K562 (cell line): ENCODE measurements at regions not wholly inside any gene's neighbourhood (a gene's known extent, or its start where the extent isn't known, plus 50 kb on each side); places are given as distances from the start of the nearest gene placed in this dataset.

Experiments used
- ATAC-seq: fragments of 200-7000 bp; cut with Tn5 transposase; 3 replicates; pipeline ENCODE4 v1.9.1; 2020; ENCODE audit warnings: moderate library complexity
- BruUV-seq: library from RNA; stranded (reverse); fragments of 400-500 nt; replicated peaks from 2 replicates; lab custom pipeline; 2021; lab: Mats Ljungman, UMichigan
- CTCF ChIA-PET: fragments of 300-600 bp; formaldehyde crosslinking; extraction: SDS; loops from one replicate; lab custom pipeline; 2021; ENCODE audit warnings: low intra/inter-chr PET ratio; lab: Yijun Ruan, JAX
- POLR2A ChIA-PET: fragments of 300-600, 350-650 bp; sonication (Branson Sonifier 250); formaldehyde crosslinking; extraction: SDS; loops from one replicate; lab custom pipeline; 2021; ENCODE audit warnings: antibody characterized with exemption, inconsistent platforms; lab: Yijun Ruan, JAX
- DNase-seq, 4 experiments: peaks; one replicate each; pipeline versions ENCODE4 v3.0.0 to v3.0.0-alpha.2; 2011 to 2018; ENCODE audit warnings: low spot score in 3 of 4, mixed read lengths in 3 of 4; ENCODE audit errors: extremely low read depth in 1 of 4
- FAIRE-seq: peaks from 2 replicates; lab custom pipeline; 2011; peaks lifted over from hg19 to GRCh38; lab: Jason Lieb, UNC
- H2AFZ ChIP-seq: 2 replicates; pipeline ENCODE4 v1.6.0; 2011; ENCODE audit warnings: low read depth, low read length, control low read depth, inconsistent platforms
- H3K27ac ChIP-seq: fragments of 200-600 bp; 3 replicates; pipeline ENCODE4 v1.8.0; 2011; ENCODE audit warnings: low read depth, mild to moderate bottlenecking, control low read depth, inconsistent platforms, low read length, moderate library complexity, mixed read lengths; ENCODE audit errors: extremely low read depth
- H3K27me3 ChIP-seq, 2 experiments: fragments of 300-600 bp in 1 of 2; 2 replicates in 1 of 2; 3 replicates in 1 of 2; pipeline versions ENCODE4 v1.6.0 to v1.8.0; 2011; ENCODE audit warnings: inconsistent platforms in 2 of 2, low read length in 2 of 2, mild to moderate bottlenecking in 1 of 2, mixed read lengths in 1 of 2, moderate library complexity in 1 of 2; ENCODE audit not compliant: control insufficient read depth in 2 of 2, insufficient read depth in 2 of 2
- H3K36me3 ChIP-seq: fragments of 300-600 bp; 3 replicates; pipeline ENCODE4 v1.8.0; 2011; ENCODE audit warnings: mild to moderate bottlenecking, low read length, inconsistent platforms; ENCODE audit not compliant: control insufficient read depth, insufficient read depth
- H3K4me1 ChIP-seq, 2 experiments: fragments of 200-600 bp in 1 of 2; replicated peaks in 1 of 2; 2 replicates in 1 of 2; 3 replicates in 1 of 2; pipeline versions ENCODE4 v1.5.1 to v1.8.0; 2011; ENCODE audit warnings: inconsistent platforms in 2 of 2, low read length in 2 of 2, mild to moderate bottlenecking in 1 of 2, mixed read lengths in 1 of 2, moderate library complexity in 1 of 2; ENCODE audit not compliant: control insufficient read depth in 2 of 2, insufficient read depth in 2 of 2
- H3K4me2 ChIP-seq: 2 replicates; pipeline ENCODE4 v1.6.1; 2011; ENCODE audit warnings: low read length, control low read depth, inconsistent platforms, mixed read lengths; ENCODE audit not compliant: insufficient read depth
- H3K4me3 ChIP-seq: fragments of 200-600 bp; sonication (generic), shearing (Covaris generic); 2 replicates; pipeline ENCODE4 v1.5.1; 2016; ENCODE audit warnings: control low read depth, inconsistent platforms
- H3K79me2 ChIP-seq: fragments of 200-600 bp; 3 replicates; pipeline ENCODE4 v1.8.0; 2011; ENCODE audit warnings: low read length, inconsistent platforms; ENCODE audit not compliant: control insufficient read depth, insufficient read depth
- H3K9ac ChIP-seq, 2 experiments: 2 replicates each; pipeline versions ENCODE4 v1.6.0 to v1.6.1; 2011; ENCODE audit warnings: low read depth in 2 of 2, low read length in 2 of 2, control low read depth in 1 of 2, inconsistent platforms in 1 of 2, mild to moderate bottlenecking in 1 of 2, mixed read lengths in 1 of 2; ENCODE audit not compliant: insufficient read depth in 1 of 2
- H3K9me1 ChIP-seq: one replicate; pipeline ENCODE4 v1.6.0; 2011; ENCODE audit warnings: inconsistent platforms, mild to moderate bottlenecking, low read length, moderate library complexity; ENCODE audit not compliant: control insufficient read depth, insufficient read depth
- H3K9me3 ChIP-seq: replicated peaks from 2 replicates; pipeline ENCODE4 v1.5.1; 2011; ENCODE audit warnings: low read depth, low read length, inconsistent platforms; ENCODE audit not compliant: control insufficient read depth, insufficient read depth
- H4K20me1 ChIP-seq: replicated peaks from 2 replicates; pipeline ENCODE4 v1.6.1; 2011; ENCODE audit warnings: low read length, inconsistent platforms, mixed read lengths; ENCODE audit not compliant: control insufficient read depth, insufficient read depth
- CEBPB ChIP-seq: fragments of 450-650 bp; IDR thresholded peaks from 2 replicates; pipeline ENCODE4 v1.6.1; 2016; ENCODE audit warnings: missing genetic modification characterization, missing compliant biosample characterization
- FOXJ2 ChIP-seq: fragments of 200-800 bp; sonication (Bioruptor generic); IDR thresholded peaks from 2 replicates; pipeline ENCODE4 v1.6.1; 2016; ENCODE audit warnings: missing genetic modification characterization, missing compliant biosample characterization
- FOXK2 ChIP-seq, 2 experiments: fragments of 450-650 bp; IDR thresholded peaks in 1 of 2; conservative IDR thresholded peaks in 1 of 2; 2 replicates each; pipeline ENCODE4 v1.6.1; 2016; ENCODE audit warnings: low read depth in 2 of 2, mild to moderate bottlenecking in 1 of 2
- MAFK ChIP-seq: IDR thresholded peaks from 2 replicates; pipeline ENCODE4 v1.6.1; 2011; ENCODE audit warnings: low read length, improper control_type of control experiment
- MTA1 ChIP-seq: fragments of 450-650 bp; IDR thresholded peaks from 2 replicates; pipeline ENCODE4 v1.6.1; 2017; ENCODE audit warnings: borderline replicate concordance
- SPI1 ChIP-seq: IDR thresholded peaks from 2 replicates; pipeline ENCODE4 v1.6.1; 2011; ENCODE audit warnings: low read depth, low read length, control low read depth, borderline replicate concordance
- SRSF3 ChIP-seq: fragments of 200-400 bp; formaldehyde crosslinking; IDR thresholded peaks from 2 replicates; pipeline ENCODE4 v1.6.1; 2016; ENCODE audit warnings: mild to moderate bottlenecking, low read length, moderate library complexity; ENCODE audit not compliant: insufficient read depth
- THRA ChIP-seq: fragments of 450-650 bp; IDR thresholded peaks from 2 replicates; pipeline ENCODE4 v1.6.1; 2017; ENCODE audit warnings: mild to moderate bottlenecking, moderate library complexity
- ZBTB8A ChIP-seq: fragments of 450-650 bp; IDR thresholded peaks from 2 replicates; pipeline ENCODE4 v1.6.1; 2018; ENCODE audit warnings: mild to moderate bottlenecking, moderate library complexity; ENCODE audit not compliant: partially characterized antibody
- ZNF589 ChIP-seq: fragments of 200-800 bp; sonication (Bioruptor generic); IDR thresholded peaks from 2 replicates; pipeline ENCODE4 v1.6.1; 2016; ENCODE audit warnings: low read depth, missing genetic modification characterization, missing compliant biosample characterization
- WGBS: fragments of 100-300 bp; shearing (Covaris generic); methylation state at CpG from one replicate; pipeline ENCODE4 v1.1.6; 2016; ENCODE audit warnings: low coverage, mixed read lengths; ENCODE audit not compliant: insufficient coverage; ENCODE audit errors: missing lambda C conversion rate; 5-methylcytosine and 5-hydroxymethylcytosine counted together
- in situ Hi-C: fragments of 300-500 bp; cut with MboI; formaldehyde crosslinking; loops from 4 replicates; pipeline ENCODE4 v1.15.0; 2018; ENCODE audit warnings: inconsistent platforms, mixed read lengths
- intact Hi-C: fragments of 100-400 bp; cut with micrococcal nuclease; formaldehyde crosslinking; loops from 2 replicates; pipeline ENCODE4 v1.14.2; 2022

DNA sequence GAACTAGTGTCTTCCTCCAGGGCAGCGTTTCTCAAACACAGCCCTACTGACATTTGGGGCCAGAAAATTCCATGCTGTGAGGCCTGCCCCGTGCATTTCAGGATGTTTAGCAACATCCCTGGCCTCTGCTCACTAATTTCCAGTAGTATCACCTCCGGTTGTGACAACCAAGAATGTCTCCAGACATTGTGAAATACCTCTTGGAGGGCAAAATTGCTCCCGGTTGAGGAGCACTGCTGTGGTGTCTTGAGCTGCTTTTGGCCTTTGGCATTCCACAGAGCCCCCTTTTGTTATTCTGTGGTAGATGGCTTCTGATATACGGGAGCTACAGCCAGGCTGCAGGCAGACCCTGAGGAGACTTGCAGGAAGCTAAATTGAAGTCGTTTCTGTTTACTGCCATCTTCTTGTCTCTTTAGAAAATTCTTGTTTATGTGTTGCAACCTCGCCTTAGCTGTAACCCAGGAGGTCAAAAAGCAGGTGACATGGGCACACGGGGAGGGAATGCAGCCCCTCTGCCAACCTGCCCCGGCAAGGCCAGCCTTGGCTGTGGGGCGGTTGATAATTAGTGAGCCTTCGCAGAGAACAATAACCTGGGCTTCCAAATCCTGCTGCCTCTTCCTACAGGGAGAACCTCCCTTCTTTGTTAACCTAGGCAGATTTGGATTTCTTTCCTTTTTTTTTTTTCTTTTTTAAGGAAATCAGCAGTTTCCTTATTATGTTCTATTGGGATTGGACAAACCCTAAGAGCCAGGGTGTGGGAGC, 74.7 kb upstream of the AKT3 start:
- DNase-seq (no peak), ATAC-seq (no peak; the same call in 2 of the 3 replicates), FAIRE-seq (no peak)
- Histone ChIP-seq H3K9me3 (no peaks in the 10 kb centered on the region), H4K20me1 (0 out of 2 replicates have a peak, but pooled peaks cover 3% of the 10 kb centered on the region), H3K27ac (no peak overlapping the region), H3K79me2 (no peaks in the 10 kb centered on the region), H3K9me1 (no peaks in the 10 kb centered on the region), H3K36me3 (no peaks in the 10 kb centered on the region), H2AFZ (no peak overlapping the region), H3K4me1 (peaks cover 0 to 4% of the 10 kb centered on the region in 2 experiments; a peak in 3 of 5 replicates), H3K27me3 (peaks cover 8 to 16% of the 10 kb centered on the region in 2 experiments; a peak in 3 of 5 replicates), H3K4me3 (no peak overlapping the region), H3K9ac (no peak overlapping the region), H3K4me2 (no peak overlapping the region)
- intact Hi-C loops (no loop called here), in situ Hi-C loops (no loop called here)
- ChIA-PET CTCF (no interaction called here), POLR2A (interaction anchor here (0.6 kb wide), 1 partner anchor 226 kb away, joined by 3 read pairs; no protein-coding TSS in a partner anchor)
- 4% methylated on average over 11 of the region's 11 CpGs for WGBS
- no TSS peak for BruUV-seq
- TF ChIP-seq CEBPB (tag) (peak; percentile 65), THRA (no peak)

DNA sequence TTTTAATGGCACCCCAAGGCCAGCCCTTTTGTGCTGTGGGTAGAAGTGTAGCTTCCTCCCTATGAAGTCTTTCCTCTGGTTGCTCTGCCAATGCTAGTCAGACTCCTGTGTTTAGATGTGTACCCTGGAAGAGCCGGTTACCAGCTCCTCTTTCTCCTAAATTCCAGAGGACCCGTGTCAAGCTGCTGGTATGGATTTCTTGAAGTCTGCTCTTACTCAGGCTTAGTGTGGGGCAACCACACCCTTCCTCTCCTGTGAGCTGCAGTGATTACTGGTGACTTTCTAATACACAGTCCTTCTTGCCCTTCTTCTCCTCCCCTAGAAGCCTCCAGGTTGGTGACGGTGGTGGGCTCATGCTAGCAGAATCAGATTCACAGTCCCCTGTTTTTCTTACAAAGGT, 74.1 kb upstream of the AKT3 start:
- Histone ChIP-seq H3K27me3 (peaks cover 5 to 21% of the 10 kb centered on the region in 2 experiments; a peak in 3 of 5 replicates), H2AFZ (no peak overlapping the region), H3K9ac (no peak overlapping the region), H3K27ac (no peak overlapping the region), H3K36me3 (no peaks in the 10 kb centered on the region), H4K20me1 (0 out of 2 replicates have a peak, but pooled peaks cover under 1% of the 10 kb centered on the region), H3K9me1 (no peaks in the 10 kb centered on the region), H3K4me1 (peaks cover 0 to 4% of the 10 kb centered on the region in 2 experiments; a peak in 3 of 5 replicates), H3K4me3 (no peak overlapping the region), H3K4me2 (no peak overlapping the region), H3K9me3 (no peaks in the 10 kb centered on the region), H3K79me2 (no peaks in the 10 kb centered on the region)
- no TSS peak for BruUV-seq
- 8% methylated on average over 3 of the region's 3 CpGs for WGBS
- intact Hi-C loops (no loop called here), in situ Hi-C loops (no loop called here)
- ATAC-seq (no peak), DNase-seq (no peak), FAIRE-seq (no peak)
- ChIA-PET POLR2A (interaction anchor here (0.6 kb wide), 1 partner anchor 227 kb away, joined by 3 read pairs; no protein-coding TSS in a partner anchor), CTCF (no interaction called here)
- TF ChIP-seq MTA1 (no peak), SRSF3 (no peak), SPI1 (no peak), ZBTB8A (no peak), FOXK2 (conservative IDR thresholded peaks at IDR 0.05 in 1 of 2, IDR thresholded peaks at IDR 0.05 in 1 of 2; ENCODE audit: low read depth in 2 of 2) (no peak), MAFK (no peak), FOXJ2 (tag) (no peak), ZNF589 (CRISPR knock-in tag) (no peak)
